CD8-positive, alpha-beta memory T cell (primary cell): ENCODE measurements at regions not wholly inside any gene's neighbourhood (a gene's known extent, or its start where the extent isn't known, plus 50 kb on each side); places are given as distances from the start of the nearest gene placed in this dataset.

Experiments used
- CTCF ChIA-PET: fragments of 350-600 bp; sonication (Branson Sonifier 250); formaldehyde crosslinking; loops from one replicate; lab custom pipeline; 2021; ENCODE audit warnings: antibody characterized with exemption; lab: Charles Lee
- POLR2A ChIA-PET: fragments of 350-600 bp; sonication (Branson Sonifier 250); formaldehyde crosslinking; loops from one replicate; lab custom pipeline; 2021; ENCODE audit warnings: antibody characterized with exemption; lab: Charles Lee
- DNase-seq, 5 donors: peaks; one replicate each; pipeline versions ENCODE4 v3.0.0 to v3.0.0-alpha.2; 2020 to 2022; ENCODE audit warnings: mixed read lengths in 1 of 5
- H3K27ac ChIP-seq: one replicate; pipeline ENCODE4 v1.7.0; 2013; ENCODE audit warnings: low read depth, mild to moderate bottlenecking, low read length, moderate library complexity
- H3K27me3 ChIP-seq: 2 replicates; pipeline ENCODE4 v1.7.0; 2013; ENCODE audit warnings: low read length, mild to moderate bottlenecking; ENCODE audit not compliant: insufficient read depth, poor library complexity, severe bottlenecking
- H3K36me3 ChIP-seq: 2 replicates; pipeline ENCODE4 v1.7.0; 2013; ENCODE audit warnings: mild to moderate bottlenecking, low read length, moderate library complexity; ENCODE audit not compliant: insufficient read depth
- H3K4me1 ChIP-seq: 2 replicates; pipeline ENCODE4 v1.7.0; 2013; ENCODE audit warnings: mild to moderate bottlenecking, low read length, moderate library complexity; ENCODE audit not compliant: insufficient read depth
- H3K4me3 ChIP-seq: 2 replicates; pipeline ENCODE4 v1.7.0; 2013; ENCODE audit warnings: mild to moderate bottlenecking, low read length
- H3K9me3 ChIP-seq: 2 replicates; pipeline ENCODE4 v1.7.0; 2013; ENCODE audit warnings: mild to moderate bottlenecking, low read length
- H3K27ac Mint-ChIP-seq, 8 donors: one replicate each; pipeline ENCODE4 v1.8.0; 2020 to 2021; ENCODE audit warnings: mixed read lengths in 8 of 8, mild to moderate bottlenecking in 6 of 8, inconsistent platforms in 3 of 8, moderate library complexity in 3 of 8
- H3K27me3 Mint-ChIP-seq, 2 donors: one replicate each; pipeline ENCODE4 v1.8.0; 2020 to 2021; ENCODE audit warnings: mixed read lengths in 2 of 2, mild to moderate bottlenecking in 1 of 2, moderate library complexity in 1 of 2
- H3K36me3 Mint-ChIP-seq, 3 donors: one replicate each; pipeline ENCODE4 v1.8.0; 2020 to 2021; ENCODE audit warnings: mixed read lengths in 3 of 3, inconsistent platforms in 1 of 3, mild to moderate bottlenecking in 1 of 3
- H3K4me1 Mint-ChIP-seq, 3 donors: one replicate each; pipeline ENCODE4 v1.8.0; 2020 to 2021; ENCODE audit warnings: mixed read lengths in 3 of 3, inconsistent platforms in 1 of 3, mild to moderate bottlenecking in 1 of 3
- H3K4me3 Mint-ChIP-seq, 7 donors: one replicate each; pipeline ENCODE4 v1.8.0; 2020 to 2021; ENCODE audit warnings: mixed read lengths in 7 of 7, mild to moderate bottlenecking in 6 of 7, moderate library complexity in 4 of 7, inconsistent platforms in 2 of 7
- H3K9me3 Mint-ChIP-seq, 5 donors: one replicate each; pipeline ENCODE4 v1.8.0; 2020 to 2022; ENCODE audit warnings: mixed read lengths in 5 of 5, mild to moderate bottlenecking in 3 of 5, moderate library complexity in 2 of 5, inconsistent platforms in 1 of 5

GRCh38 chr12:65657635-65658034 is 166.6 kb upstream of the HMGA2 start:
- ChIA-PET POLR2A (no interaction called here), CTCF (no interaction called here)
- no peak for DNase-seq
- Mint-ChIP-seq H3K36me3 (no peaks in the 10 kb centered on the region), H3K27ac (no peak overlapping the region), H3K9me3 (peaks cover 0 to 2% (median 0%) of the 10 kb centered on the region in 5 donors), H3K27me3 (peaks cover 3 to 4% of the 10 kb centered on the region in 2 donors), H3K4me3 (no peak overlapping the region), H3K4me1 (no peaks in the 10 kb centered on the region)
- H3K27ac ChIP-seq = no peak overlapping the region
- no peaks in the 10 kb centered on the region for H3K9me3 ChIP-seq
- H3K4me1 ChIP-seq = no peaks in the 10 kb centered on the region
- H3K27me3 ChIP-seq = no peaks in the 10 kb centered on the region
- H3K4me3 ChIP-seq = no peak overlapping the region
- H3K36me3 ChIP-seq = no peaks in the 10 kb centered on the region

GRCh38 chr12:65658360-65658759 is 165.9 kb upstream of the HMGA2 start:
- CTCF ChIA-PET = no interaction called here
- peaks cover 3 to 4% of the 10 kb centered on the region in 2 donors for H3K27me3 Mint-ChIP-seq
- no peaks in the 10 kb centered on the region for H3K4me1 Mint-ChIP-seq

GRCh38 chr12:65659681-65660080 is 164.6 kb upstream of the HMGA2 start:
- Mint-ChIP-seq H3K4me3 (no peak overlapping the region), H3K4me1 (no peaks in the 10 kb centered on the region), H3K27me3 (peaks cover 3 to 4% of the 10 kb centered on the region in 2 donors), H3K9me3 (peaks cover 0 to 2% (median 0%) of the 10 kb centered on the region in 5 donors), H3K27ac (no peak overlapping the region), H3K36me3 (no peaks in the 10 kb centered on the region)
- ChIA-PET POLR2A (no interaction called here), CTCF (no interaction called here)
- H3K4me1 ChIP-seq = no peaks in the 10 kb centered on the region
- H3K36me3 ChIP-seq = no peaks in the 10 kb centered on the region
- H3K27ac ChIP-seq = no peak overlapping the region
- H3K4me3 ChIP-seq = no peak overlapping the region
- DNase-seq = no peak
- H3K9me3 ChIP-seq = no peaks in the 10 kb centered on the region
- no peaks in the 10 kb centered on the region for H3K27me3 ChIP-seq

More at GRCh38 chr12:65658360-65658759, 165.9 kb upstream of the HMGA2 start:
- Mint-ChIP-seq H3K4me3 (no peak overlapping the region), H3K9me3 (peaks cover 0 to 2% (median 0%) of the 10 kb centered on the region in 5 donors), H3K27ac (no peak overlapping the region), H3K36me3 (no peaks in the 10 kb centered on the region)
- Histone ChIP-seq H3K9me3 (no peaks in the 10 kb centered on the region), H3K27ac (no peak overlapping the region), H3K27me3 (no peaks in the 10 kb centered on the region), H3K36me3 (no peaks in the 10 kb centered on the region), H3K4me1 (no peaks in the 10 kb centered on the region), H3K4me3 (no peak overlapping the region)
- no peak for DNase-seq
- POLR2A ChIA-PET = no interaction called here

- H3K9me3 Mint-ChIP-seq = peaks cover 0 to 6% (median 0%) of the 10 kb centered on the region in 5 donors
- no peaks in the 10 kb centered on the region for H3K36me3 Mint-ChIP-seq
- no peak overlapping the region for H3K27ac Mint-ChIP-seq
- H3K4me1 Mint-ChIP-seq = no peaks in the 10 kb centered on the region
- Histone ChIP-seq H3K36me3 (no peaks in the 10 kb centered on the region), H3K9me3 (no peaks in the 10 kb centered on the region), H3K27ac (no peak overlapping the region), H3K4me1 (no peaks in the 10 kb centered on the region), H3K4me3 (no peak overlapping the region), H3K27me3 (no peaks in the 10 kb centered on the region)
- no peak for DNase-seq
- H3K4me3 Mint-ChIP-seq = no peak overlapping the region
- CTCF ChIA-PET = no interaction called here
- H3K27me3 Mint-ChIP-seq = peaks cover 3 to 4% of the 10 kb centered on the region in 2 donors
- POLR2A ChIA-PET = no interaction called here
These were observed 164.2 kb upstream of the HMGA2 start for GRCh38 chr12:65660096-65660495.

GRCh38 chr12:65660836-65661235 is 163.4 kb upstream of the HMGA2 start:
- Histone ChIP-seq H3K4me1 (no peaks in the 10 kb centered on the region), H3K36me3 (no peaks in the 10 kb centered on the region), H3K9me3 (no peaks in the 10 kb centered on the region), H3K4me3 (no peak overlapping the region), H3K27me3 (no peaks in the 10 kb centered on the region), H3K27ac (no peak overlapping the region)
- Mint-ChIP-seq H3K27ac (no peak overlapping the region), H3K27me3 (peaks cover 4% of the 10 kb centered on the region in 2 donors), H3K4me3 (no peak overlapping the region), H3K4me1 (no peaks in the 10 kb centered on the region), H3K9me3 (peaks cover 0 to 6% (median 0%) of the 10 kb centered on the region in 5 donors), H3K36me3 (no peaks in the 10 kb centered on the region)
- CTCF ChIA-PET = no interaction called here
- POLR2A ChIA-PET = no interaction called here
- DNase-seq = no peak

- no peak overlapping the region for H3K4me3 Mint-ChIP-seq
- Histone ChIP-seq H3K27me3 (no peaks in the 10 kb centered on the region), H3K36me3 (no peaks in the 10 kb centered on the region), H3K4me3 (no peak overlapping the region), H3K9me3 (no peaks in the 10 kb centered on the region), H3K27ac (no peak overlapping the region), H3K4me1 (no peaks in the 10 kb centered on the region)
- H3K9me3 Mint-ChIP-seq = peaks cover 0 to 6% (median 0%) of the 10 kb centered on the region in 5 donors
- ChIA-PET CTCF (no interaction called here), POLR2A (no interaction called here)
- DNase-seq = no peak
- no peaks in the 10 kb centered on the region for H3K4me1 Mint-ChIP-seq
- H3K36me3 Mint-ChIP-seq = no peaks in the 10 kb centered on the region
- H3K27me3 Mint-ChIP-seq = peaks cover 4 to 7% of the 10 kb centered on the region in 2 donors
- no peak overlapping the region for H3K27ac Mint-ChIP-seq
These were observed 161.7 kb upstream of the HMGA2 start for GRCh38 chr12:65662590-65662989.

- Histone ChIP-seq H3K4me1 (no peaks in the 10 kb centered on the region), H3K27ac (no peak overlapping the region), H3K4me3 (no peak overlapping the region), H3K9me3 (no peaks in the 10 kb centered on the region), H3K27me3 (no peaks in the 10 kb centered on the region), H3K36me3 (no peaks in the 10 kb centered on the region)
- Mint-ChIP-seq H3K27me3 (peaks cover 5 to 7% of the 10 kb centered on the region in 2 donors), H3K36me3 (no peaks in the 10 kb centered on the region), H3K4me1 (no peaks in the 10 kb centered on the region), H3K4me3 (no peak overlapping the region), H3K9me3 (peaks cover 0 to 6% (median 0%) of the 10 kb centered on the region in 5 donors), H3K27ac (no peak overlapping the region)
- ChIA-PET POLR2A (no interaction called here), CTCF (no interaction called here)
- DNase-seq = no peak
These were observed 161.2 kb upstream of the HMGA2 start for GRCh38 chr12:65663097-65663496.

GRCh38 chr12:65663648-65664047 is 160.6 kb upstream of the HMGA2 start:
- no peak for DNase-seq
- Histone ChIP-seq H3K9me3 (no peaks in the 10 kb centered on the region), H3K27me3 (no peaks in the 10 kb centered on the region), H3K4me1 (no peaks in the 10 kb centered on the region), H3K27ac (no peak overlapping the region), H3K36me3 (no peaks in the 10 kb centered on the region), H3K4me3 (no peak overlapping the region)
- Mint-ChIP-seq H3K4me3 (no peak overlapping the region), H3K27ac (no peak overlapping the region), H3K36me3 (no peaks in the 10 kb centered on the region), H3K9me3 (peaks cover 0 to 6% (median 0%) of the 10 kb centered on the region in 5 donors), H3K4me1 (no peaks in the 10 kb centered on the region), H3K27me3 (peaks cover 5 to 7% of the 10 kb centered on the region in 2 donors)
- ChIA-PET POLR2A (no interaction called here), CTCF (no interaction called here)
